Body of pancreas (tissue), 4 donors: ENCODE measurements at regions not wholly inside any gene's neighbourhood (a gene's known extent, or its start where the extent isn't known, plus 50 kb on each side); places are given as distances from the start of the nearest gene placed in this dataset.
"Not testable (repeated sequence)": the region's sequence is repeated elsewhere in the genome, so short reads cannot be mapped to it uniquely, and the experiment has no call there.

Experiments used
- ATAC-seq: fragments of 150-250 bp; one replicate; pipeline ENCODE4 v1.9.1; 2016
- DNase-seq, 4 donors: peaks; one replicate each; pipeline ENCODE4 v3.0.0-alpha.2; 2019
- H3K27ac ChIP-seq, 4 donors: fragments of 200-600 bp; sonication (generic); 1 replicate in 3 of 4; 2 replicates in 1 of 4; pipeline versions ENCODE4 v1.5.1 to v1.6.1; 2016 to 2019; ENCODE audit warnings: mild to moderate bottlenecking in 1 of 4, mixed read lengths in 1 of 4, moderate library complexity in 1 of 4
- H3K27me3 ChIP-seq, 2 donors: fragments of 200-600 bp; sonication (generic); one replicate each; pipeline ENCODE4 v1.6.0; 2016; ENCODE audit warnings: mild to moderate bottlenecking in 1 of 2
- H3K36me3 ChIP-seq, 2 donors: fragments of 200-600 bp; sonication (generic); replicated peaks in 1 of 2; 2 replicates each; pipeline ENCODE4 v1.5.1; 2016; ENCODE audit warnings: low read depth in 2 of 2; ENCODE audit not compliant: insufficient read depth in 1 of 2
- H3K4me1 ChIP-seq: fragments of 200-600 bp; sonication (generic); one replicate; pipeline ENCODE4 v1.6.0; 2016
- H3K4me3 ChIP-seq, 2 donors: fragments of 200-600 bp; sonication (generic); 1 replicate in 1 of 2; 2 replicates in 1 of 2; pipeline ENCODE4 v1.5.1; 2016 to 2019
- H3K9me3 ChIP-seq, 3 donors: fragments of 200-600 bp; sonication (generic); 1 replicate in 2 of 3; 2 replicates in 1 of 3; pipeline ENCODE4 v1.5.1; 2016
- POLR2A ChIP-seq, 3 donors: fragments of 450-650 bp; IDR thresholded peaks; one replicate each; pipeline ENCODE4 v1.6.1; 2016; ENCODE audit warnings: antibody characterized with exemption in 3 of 3, mild to moderate bottlenecking in 2 of 3
- WGBS, 2 donors: methylation state at CpG; one replicate each; pipeline ENCODE4 v1.1.5; 2017; 5-methylcytosine and 5-hydroxymethylcytosine counted together
- intact Hi-C: fragments of 100-400 bp; cut with DNase I; formaldehyde crosslinking; loops from one replicate; pipeline ENCODE4 v1.15.1; 2023
- TF ChIP-seq, protein P1 (sequence below), 7 experiments: fragments of 450-650 bp in 4 of 7; fragments of 200-600 bp in 3 of 7; sonication (generic) in 3 of 7; IDR thresholded peaks; one replicate each; pipeline ENCODE4 v1.5.1; 2016 to 2019; ENCODE audit warnings: antibody characterized with exemption in 7 of 7

DNA sequence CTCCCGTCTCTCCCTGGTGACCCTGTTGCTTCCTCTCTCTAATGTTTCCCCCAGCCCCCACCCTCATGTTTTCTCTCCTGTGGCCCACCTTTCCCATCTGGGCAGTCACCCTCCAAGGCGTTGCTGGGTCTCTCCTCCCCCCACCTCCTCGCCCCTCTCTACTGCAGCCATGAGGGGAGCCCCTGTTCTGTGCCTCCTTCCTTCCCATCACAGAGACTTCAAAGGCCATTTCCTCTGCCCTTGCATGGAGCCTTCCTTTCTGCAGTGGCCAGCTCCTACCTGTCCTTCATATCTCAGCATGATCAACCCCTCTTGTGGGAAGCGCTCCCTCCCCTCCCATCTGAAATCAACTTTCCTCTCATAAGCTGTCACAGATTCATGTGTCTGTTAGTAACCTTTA, 194.0 kb upstream of the PRSS58 start:
- ATAC-seq (no peak), DNase-seq (no peak)
- intact Hi-C loops, result no loop called here
- Histone ChIP-seq H3K4me3 (no peak overlapping the region), H3K4me1 (no peaks in the 10 kb centered on the region), H3K36me3 (no peaks in the 10 kb centered on the region), H3K27ac (no peak overlapping the region), H3K27me3 (no peaks in the 10 kb centered on the region), H3K9me3 (no peaks in the 10 kb centered on the region)
- WGBS, 2 donors, result 78 to 85% methylated on average over 4 of the region's 4 CpGs
- TF ChIP-seq POLR2A (IDR thresholded peaks at IDR 0.05), result no peak
- TF ChIP-seq, protein P1, sequence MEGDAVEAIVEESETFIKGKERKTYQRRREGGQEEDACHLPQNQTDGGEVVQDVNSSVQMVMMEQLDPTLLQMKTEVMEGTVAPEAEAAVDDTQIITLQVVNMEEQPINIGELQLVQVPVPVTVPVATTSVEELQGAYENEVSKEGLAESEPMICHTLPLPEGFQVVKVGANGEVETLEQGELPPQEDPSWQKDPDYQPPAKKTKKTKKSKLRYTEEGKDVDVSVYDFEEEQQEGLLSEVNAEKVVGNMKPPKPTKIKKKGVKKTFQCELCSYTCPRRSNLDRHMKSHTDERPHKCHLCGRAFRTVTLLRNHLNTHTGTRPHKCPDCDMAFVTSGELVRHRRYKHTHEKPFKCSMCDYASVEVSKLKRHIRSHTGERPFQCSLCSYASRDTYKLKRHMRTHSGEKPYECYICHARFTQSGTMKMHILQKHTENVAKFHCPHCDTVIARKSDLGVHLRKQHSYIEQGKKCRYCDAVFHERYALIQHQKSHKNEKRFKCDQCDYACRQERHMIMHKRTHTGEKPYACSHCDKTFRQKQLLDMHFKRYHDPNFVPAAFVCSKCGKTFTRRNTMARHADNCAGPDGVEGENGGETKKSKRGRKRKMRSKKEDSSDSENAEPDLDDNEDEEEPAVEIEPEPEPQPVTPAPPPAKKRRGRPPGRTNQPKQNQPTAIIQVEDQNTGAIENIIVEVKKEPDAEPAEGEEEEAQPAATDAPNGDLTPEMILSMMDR (IDR thresholded peaks at IDR 0.05), result no peak

DNA sequence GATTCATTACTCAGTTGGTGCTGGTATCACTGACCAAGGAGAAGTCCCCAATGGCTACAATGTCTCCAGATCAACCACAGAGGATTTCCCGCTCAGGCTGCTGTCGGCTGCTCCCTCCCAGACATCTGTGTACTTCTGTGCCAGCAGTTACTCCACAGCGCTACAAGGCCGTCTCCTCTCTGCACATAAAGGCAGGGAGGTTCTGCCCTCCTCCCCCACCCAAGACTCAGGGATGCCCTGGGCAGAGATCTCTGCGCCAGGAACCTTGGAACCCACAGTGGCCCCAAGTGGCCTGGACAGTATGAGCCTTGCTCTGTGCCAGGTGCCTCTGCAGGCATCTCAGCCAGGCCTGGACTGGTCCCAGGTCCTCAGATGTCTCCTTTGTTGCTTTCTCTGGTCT, 193.4 kb upstream of the PRSS58 start:
- Histone ChIP-seq H3K4me3 (no peak overlapping the region), H3K4me1 (no peaks in the 10 kb centered on the region), H3K36me3 (no peaks in the 10 kb centered on the region), H3K27ac (no peak overlapping the region), H3K27me3 (no peaks in the 10 kb centered on the region), H3K9me3 (no peaks in the 10 kb centered on the region)
- 60 to 97% methylated on average over 5 of the region's 5 CpGs for WGBS, 2 donors
- DNase-seq (no peak), ATAC-seq (no peak)
- intact Hi-C loops, result no loop called here
- no peak for TF ChIP-seq POLR2A (IDR thresholded peaks at IDR 0.05)
- TF ChIP-seq, protein P1 (IDR thresholded peaks at IDR 0.05), result no peak

DNA sequence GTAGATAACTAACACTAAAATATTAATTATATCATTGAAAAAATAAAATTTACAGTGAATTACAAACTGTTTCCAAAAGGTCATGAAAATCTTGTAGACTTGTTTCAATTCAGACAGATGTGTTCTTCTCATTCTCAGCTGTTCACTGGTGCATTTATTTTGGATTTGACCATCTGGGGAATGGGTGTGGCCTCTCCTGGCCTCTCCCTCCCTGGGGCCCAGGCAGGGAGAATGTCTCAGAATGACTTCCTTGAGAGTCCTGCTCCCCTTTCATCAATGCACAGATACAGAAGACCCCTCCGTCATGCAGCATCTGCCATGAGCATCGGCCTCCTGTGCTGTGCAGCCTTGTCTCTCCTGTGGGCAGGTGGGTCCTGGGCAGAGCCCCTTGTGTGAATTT, 192.8 kb upstream of the PRSS58 start:
- no peak overlapping the region for H3K27ac ChIP-seq
- no peaks in the 10 kb centered on the region for H3K27me3 ChIP-seq
- no peaks in the 10 kb centered on the region for H3K9me3 ChIP-seq
- H3K36me3 ChIP-seq, result no peaks in the 10 kb centered on the region
- 92 to 100% methylated on average over 1 to 2 of the region's 2 CpGs for WGBS, 2 donors
- no peaks in the 10 kb centered on the region for H3K4me1 ChIP-seq
- TF ChIP-seq, protein P1 (IDR thresholded peaks at IDR 0.05), result no peak
- TF ChIP-seq POLR2A (IDR thresholded peaks at IDR 0.05), result no peak
- no peak for DNase-seq
- no peak for ATAC-seq
- intact Hi-C loops, result no loop called here
- H3K4me3 ChIP-seq, result no peak overlapping the region

DNA sequence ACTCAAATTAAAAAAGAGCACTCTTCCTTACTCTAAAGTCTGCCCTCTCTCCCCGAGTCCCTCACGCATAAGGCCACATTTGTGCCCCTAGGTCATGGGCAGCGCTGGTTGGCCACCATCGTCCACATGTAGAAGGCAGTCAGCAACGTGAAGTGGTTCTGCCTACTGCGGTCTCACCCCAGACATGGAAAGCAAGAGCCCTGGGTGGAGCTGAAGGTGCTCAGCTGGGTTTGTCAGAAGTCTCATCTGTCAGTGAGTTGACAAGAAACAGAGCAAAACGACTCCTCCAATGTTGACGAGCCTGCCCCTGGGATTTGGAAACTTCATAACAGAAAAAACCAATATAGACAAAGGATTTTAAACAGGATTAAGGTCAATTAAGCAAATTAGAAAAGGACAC, 192.3 kb upstream of the PRSS58 start:
- ATAC-seq (no peak), DNase-seq (no peak)
- TF ChIP-seq POLR2A (IDR thresholded peaks at IDR 0.05), result no peak
- TF ChIP-seq, protein P1 (IDR thresholded peaks at IDR 0.05), result no peak
- Histone ChIP-seq H3K27me3 (no peaks in the 10 kb centered on the region), H3K9me3 (no peaks in the 10 kb centered on the region), H3K4me3 (no peak overlapping the region), H3K27ac (no peak overlapping the region), H3K36me3 (no peaks in the 10 kb centered on the region), H3K4me1 (no peaks in the 10 kb centered on the region)
- intact Hi-C loops, result no loop called here
- WGBS, 2 donors, result 73 to 82% methylated on average over 8 of the region's 8 CpGs

- H3K4me3 ChIP-seq, H3K4me1 ChIP-seq, H3K36me3 ChIP-seq, H3K9me3 ChIP-seq, DNase-seq, H3K27ac ChIP-seq, intact Hi-C loops, ATAC-seq, H3K27me3 ChIP-seq: not testable (repeated sequence)
- 83% methylated on average over 8 of the region's 8 CpGs for WGBS, 2 donors
Observed at GRCh38 chr7:142448857-142449256, 191.0 kb upstream of the PRSS58 start.
